ENCODE measurements at regions not wholly inside any gene's neighbourhood (a gene's known extent, or its start where the extent isn't known, plus 50 kb on each side); places are given as distances from the start of the nearest gene placed in this dataset.

GRCh38 chr5:174191850-174192655 is 146.5 kb downstream of the NSG2 start:
- no peak for DNase-seq

- DNase-seq = no peak
These were observed 147.4 kb downstream of the NSG2 start for GRCh38 chr5:174192901-174193300.

- no peak for DNase-seq
These were observed 150.0 kb downstream of the NSG2 start for GRCh38 chr5:174195517-174195916.

- DNase-seq = no peak
These were observed 152.4 kb downstream of the NSG2 start for GRCh38 chr5:174197929-174198328.

- DNase-seq = no peak
These were observed 153.0 kb downstream of the NSG2 start for GRCh38 chr5:174198541-174198940.

GRCh38 chr5:174202996-174203395 is 157.5 kb downstream of the NSG2 start:
- DNase-seq = no peak

- no peak for DNase-seq
These were observed 159.2 kb downstream of the NSG2 start for GRCh38 chr5:174204535-174205313.

GRCh38 chr5:174205939-174206338 is 160.4 kb downstream of the NSG2 start:
- DNase-seq = no peak

GRCh38 chr5:174210596-174211276 is 165.2 kb downstream of the NSG2 start:
- DNase-seq = no peak

GRCh38 chr5:174211277-174211626 is 165.7 kb downstream of the NSG2 start:
- no peak for DNase-seq

- DNase-seq = no peak
These were observed 172.0 kb downstream of the NSG2 start for GRCh38 chr5:174217527-174217926.

GRCh38 chr5:174218162-174218561 is 172.7 kb downstream of the NSG2 start:
- DNase-seq = no peak

- no peak for DNase-seq
These were observed 174.9 kb downstream of the NSG2 start for GRCh38 chr5:174220417-174220816.

- no peak for DNase-seq
These were observed 175.9 kb downstream of the NSG2 start for GRCh38 chr5:174221436-174221835.

GRCh38 chr5:174221946-174222345 is 176.4 kb downstream of the NSG2 start:
- no peak for DNase-seq

- no peak for DNase-seq
These were observed 177.4 kb downstream of the NSG2 start for GRCh38 chr5:174222891-174223290.

- DNase-seq = no peak
These were observed 177.8 kb downstream of the NSG2 start for GRCh38 chr5:174223355-174223754.

- DNase-seq = no peak
These were observed 183.6 kb downstream of the NSG2 start for GRCh38 chr5:174229068-174229467.

- DNase-seq = no peak
These were observed 184.2 kb downstream of the NSG2 start for GRCh38 chr5:174229514-174230370.

GRCh38 chr5:174231956-174232487 is 186.5 kb downstream of the NSG2 start:
- DNase-seq = no peak

- no peak for DNase-seq
These were observed 188.9 kb downstream of the NSG2 start for GRCh38 chr5:174234388-174234787.

- no peak for DNase-seq
These were observed 189.9 kb downstream of the NSG2 start for GRCh38 chr5:174235221-174236011.
